B cell (primary cell): ENCODE measurements at regions not wholly inside any gene's neighbourhood (a gene's known extent, or its start where the extent isn't known, plus 50 kb on each side); places are given as distances from the start of the nearest gene placed in this dataset.

ENCODE experiments used
- CTCF ChIP-seq: fragments of 200-600 bp; IDR thresholded peaks from one replicate; pipeline ENCODE4 v1.8.0; 2022; ENCODE audit warnings: antibody characterized with exemption, mild to moderate bottlenecking
- EZH2 ChIP-seq: IDR thresholded peaks from 2 replicates; pipeline ENCODE4 v1.6.1; 2012; ENCODE audit warnings: borderline replicate concordance, low read depth, mild to moderate bottlenecking, moderate library complexity, low read length; ENCODE audit not compliant: insufficient read depth, poor library complexity, severe bottlenecking

- TF ChIP-seq CTCF = no peak
- no peak for TF ChIP-seq EZH2
Measured at GRCh38 chr6:4258733-4259132, 123.4 kb upstream of the ECI2 start.
